ENCODE measurements at regions not wholly inside any gene's neighbourhood (a gene's known extent, or its start where the extent isn't known, plus 50 kb on each side); places are given as distances from the start of the nearest gene placed in this dataset.
"Not testable (repeated sequence)": the region's sequence is repeated elsewhere in the genome, so short reads cannot be mapped to it uniquely, and the experiment has no call there.

- TF ChIP-seq REST (IDR thresholded peaks at IDR 0.05; ENCODE audit: borderline replicate concordance) (peak; percentile 86; the same call in 1 of the 2 replicates), FOXM1 (IDR thresholded peaks at IDR 0.05; ENCODE audit: low read depth) (0 out of 2 replicates have a peak, but pooled peaks have one; percentile 29), MGA (IDR thresholded peaks at IDR 0.05) (peak; percentile 20; the same call in 1 of the 2 replicates), SMC3 (conservative IDR thresholded peaks at IDR 0.05; ENCODE audit: insufficient read depth, low read depth, low read length) (peak; percentile 86), CREM (IDR thresholded peaks at IDR 0.05; ENCODE audit: low read depth) (peak; percentile 50), ARID2 (IDR thresholded peaks at IDR 0.05) (peak; percentile 68)
- TF ChIP-seq REST, FOXM1 (CRISPR knock-in tag; IDR thresholded peaks at IDR 0.05; ENCODE audit: low read depth): not testable (repeated sequence)
Measured at GRCh38 chr15:44853304-44853950, 103.1 kb upstream of the TERB2 start (continued).

All from K562 (cell line).